Hematopoietic multipotent progenitor cell treated with erythropoietin and hydrocortisone succinate and interleukin-3 and kit ligand, for 4 days (in vitro differentiated cells): ENCODE measurements at regions not wholly inside any gene's neighbourhood (a gene's known extent, or its start where the extent isn't known, plus 50 kb on each side); places are given as distances from the start of the nearest gene placed in this dataset.

Experiments used
- DNase-seq: peaks from one replicate; pipeline ENCODE4 v3.0.0-alpha.2; 2015

- no peak for DNase-seq
Observed at GRCh38 chr17:54841656-54842055, 59.0 kb upstream of the TOM1L1 start.

GRCh38 chr17:54844233-54844632, 56.4 kb upstream of the TOM1L1 start:
- DNase-seq, result no peak

GRCh38 chr17:54848368-54848987, 52.2 kb upstream of the TOM1L1 start:
- DNase-seq, result no peak

- DNase-seq, result no peak
Observed at GRCh38 chr17:54849660-54850059, 51.0 kb upstream of the TOM1L1 start.
